Esophagus squamous epithelium (tissue), 5 donors: ENCODE measurements at regions not wholly inside any gene's neighbourhood (a gene's known extent, or its start where the extent isn't known, plus 50 kb on each side); places are given as distances from the start of the nearest gene placed in this dataset.

Experiments
- DNase-seq: peaks from one replicate; lab custom pipeline; 2025; lab: John Stamatoyannopoulos, UW
- H3K27ac ChIP-seq, 4 donors: fragments of 200-600 bp; sonication (generic); one replicate each; pipeline ENCODE4 v1.5.1; 2016 to 2019; ENCODE audit warnings: mild to moderate bottlenecking in 1 of 4
- H3K27me3 ChIP-seq, 4 donors: fragments of 200-600 bp; sonication (generic); 1 replicate in 3 of 4; 2 replicates in 1 of 4; pipeline versions ENCODE4 v1.5.1 to v1.6.0; 2017 to 2021; ENCODE audit warnings: antibody characterized with exemption in 1 of 4
- H3K36me3 ChIP-seq, 3 donors: fragments of 200-600 bp; sonication (generic); one replicate each; pipeline ENCODE4 v1.5.1; 2016 to 2019
- H3K4me1 ChIP-seq, 3 donors: fragments of 200-600 bp; sonication (generic); one replicate each; pipeline ENCODE4 v1.5.1; 2017 to 2019
- H3K4me3 ChIP-seq, 4 donors: fragments of 200-600 bp; sonication (generic); 1 replicate in 3 of 4; 2 replicates in 1 of 4; pipeline ENCODE4 v1.5.1; 2016 to 2019; ENCODE audit warnings: mild to moderate bottlenecking in 2 of 4, moderate library complexity in 1 of 4
- H3K9me3 ChIP-seq, 3 donors: fragments of 200-600 bp; sonication (generic); one replicate each; pipeline ENCODE4 v1.5.1; 2016 to 2019
- POLR2A ChIP-seq, 4 donors: fragments of 450-650 bp; IDR thresholded peaks; one replicate each; pipeline ENCODE4 v1.6.1; 2017; ENCODE audit warnings: antibody characterized with exemption in 4 of 4, mild to moderate bottlenecking in 4 of 4, moderate library complexity in 3 of 4
- WGBS, 2 donors: methylation state at CpG; one replicate each; pipeline ENCODE4 v1.1.5; 2018; 5-methylcytosine and 5-hydroxymethylcytosine counted together
- intact Hi-C: fragments of 100-400 bp; cut with DNase I; formaldehyde crosslinking; loops from one replicate; pipeline ENCODE4 v1.15.0; 2022
- TF ChIP-seq, protein P1 (sequence below), 6 experiments: fragments of 450-650 bp in 4 of 6; fragments of 200-600 bp in 2 of 6; sonication (generic) in 2 of 6; IDR thresholded peaks; one replicate each; pipeline ENCODE4 v1.5.1; 2016 to 2019; ENCODE audit warnings: antibody characterized with exemption in 6 of 6, mild to moderate bottlenecking in 4 of 6, moderate library complexity in 4 of 6
- donor health status: DM: yes; HTN: yes; CAD: no.

DNA sequence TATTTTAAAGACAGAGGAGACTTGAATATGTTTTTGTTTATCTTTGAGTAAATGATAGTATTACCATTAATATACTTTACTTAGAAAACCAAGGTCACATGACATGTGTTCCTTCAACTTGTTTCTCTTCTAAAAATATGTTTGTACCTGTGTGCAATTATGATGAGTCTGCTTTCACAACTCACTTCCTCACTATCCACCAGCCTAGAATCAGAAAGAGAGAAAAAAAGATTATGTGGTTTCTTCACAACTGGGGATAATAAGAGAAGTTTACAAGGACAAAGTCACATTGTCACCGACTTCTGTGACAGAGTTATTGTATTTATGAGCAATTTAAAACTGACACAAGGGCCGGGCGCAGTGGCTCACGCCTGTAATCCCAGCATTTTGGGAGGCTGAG is 1112.1 kb downstream of the RPA4 start:
- Histone ChIP-seq H3K36me3 (no peaks in the 10 kb centered on the region), H3K4me1 (no peaks in the 10 kb centered on the region), H3K4me3 (no peak overlapping the region), H3K27me3 (no peaks in the 10 kb centered on the region), H3K9me3 (no peaks in the 10 kb centered on the region), H3K27ac (no peak overlapping the region)
- WGBS, 2 donors = 85 to 97% methylated on average over 4 of the region's 4 CpGs
- TF ChIP-seq, protein P1, sequence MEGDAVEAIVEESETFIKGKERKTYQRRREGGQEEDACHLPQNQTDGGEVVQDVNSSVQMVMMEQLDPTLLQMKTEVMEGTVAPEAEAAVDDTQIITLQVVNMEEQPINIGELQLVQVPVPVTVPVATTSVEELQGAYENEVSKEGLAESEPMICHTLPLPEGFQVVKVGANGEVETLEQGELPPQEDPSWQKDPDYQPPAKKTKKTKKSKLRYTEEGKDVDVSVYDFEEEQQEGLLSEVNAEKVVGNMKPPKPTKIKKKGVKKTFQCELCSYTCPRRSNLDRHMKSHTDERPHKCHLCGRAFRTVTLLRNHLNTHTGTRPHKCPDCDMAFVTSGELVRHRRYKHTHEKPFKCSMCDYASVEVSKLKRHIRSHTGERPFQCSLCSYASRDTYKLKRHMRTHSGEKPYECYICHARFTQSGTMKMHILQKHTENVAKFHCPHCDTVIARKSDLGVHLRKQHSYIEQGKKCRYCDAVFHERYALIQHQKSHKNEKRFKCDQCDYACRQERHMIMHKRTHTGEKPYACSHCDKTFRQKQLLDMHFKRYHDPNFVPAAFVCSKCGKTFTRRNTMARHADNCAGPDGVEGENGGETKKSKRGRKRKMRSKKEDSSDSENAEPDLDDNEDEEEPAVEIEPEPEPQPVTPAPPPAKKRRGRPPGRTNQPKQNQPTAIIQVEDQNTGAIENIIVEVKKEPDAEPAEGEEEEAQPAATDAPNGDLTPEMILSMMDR (IDR thresholded peaks at IDR 0.05) = no peak
- no peak for TF ChIP-seq POLR2A (IDR thresholded peaks at IDR 0.05)
- intact Hi-C loops = no loop called here
- DNase-seq = no peak

DNA sequence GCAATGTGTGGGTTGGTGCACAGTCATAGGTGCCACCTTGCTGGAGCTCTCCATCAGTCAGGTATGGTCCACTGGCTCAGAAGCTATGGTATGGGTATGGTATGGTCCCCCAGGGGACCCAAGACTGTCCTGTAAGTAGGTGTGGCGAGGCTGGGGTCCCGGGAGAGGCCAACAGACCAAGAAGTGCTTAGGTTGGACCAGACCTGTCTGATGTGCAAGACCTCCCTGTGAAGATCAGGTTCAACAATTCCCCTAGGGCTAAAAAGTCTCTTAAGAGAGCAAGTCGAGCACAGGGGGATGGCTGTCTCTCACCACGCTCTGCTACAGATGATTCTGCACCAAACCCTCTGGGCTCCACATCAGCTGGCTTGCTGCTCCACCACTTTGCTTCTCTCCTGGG is 1145.0 kb downstream of the RPA4 start:
- no peaks in the 10 kb centered on the region for H3K4me1 ChIP-seq
- intact Hi-C loops = no loop called here
- H3K4me3 ChIP-seq = no peak overlapping the region
- no peaks in the 10 kb centered on the region for H3K36me3 ChIP-seq
- no peak for DNase-seq
- peaks cover 0 to 10% (median 0%) of the 10 kb centered on the region in 3 donors for H3K9me3 ChIP-seq
- WGBS, 2 donors = 66% methylated on average over 4 of the region's 4 CpGs; no CpG with 5 or more reads in 1 of the 2 donors
- H3K27ac ChIP-seq = no peak overlapping the region
- no peaks in the 10 kb centered on the region for H3K27me3 ChIP-seq
- TF ChIP-seq POLR2A (IDR thresholded peaks at IDR 0.05) = no peak
- TF ChIP-seq, protein P1 (IDR thresholded peaks at IDR 0.05) = no peak

DNA sequence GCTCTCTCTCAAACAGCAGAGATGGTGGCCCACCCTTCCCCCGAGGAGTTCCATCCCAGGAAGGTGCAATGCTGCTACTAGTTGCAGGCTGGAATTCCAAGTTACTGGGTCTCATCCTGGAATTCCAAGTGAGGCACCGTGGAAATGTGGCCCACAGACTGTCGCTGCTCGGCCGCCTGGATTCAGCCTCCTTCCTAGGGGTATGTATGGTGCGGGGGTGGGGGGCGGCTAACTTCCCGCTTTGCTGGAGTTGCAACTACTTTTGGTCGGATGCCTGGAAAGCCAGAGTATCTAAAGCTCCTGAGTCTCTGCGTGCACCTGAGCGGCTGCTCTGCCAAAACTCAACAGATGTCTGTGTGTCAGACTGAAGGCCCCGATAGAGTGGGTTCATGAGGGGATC is 1146.2 kb downstream of the RPA4 start:
- intact Hi-C loops = no loop called here

DNA sequence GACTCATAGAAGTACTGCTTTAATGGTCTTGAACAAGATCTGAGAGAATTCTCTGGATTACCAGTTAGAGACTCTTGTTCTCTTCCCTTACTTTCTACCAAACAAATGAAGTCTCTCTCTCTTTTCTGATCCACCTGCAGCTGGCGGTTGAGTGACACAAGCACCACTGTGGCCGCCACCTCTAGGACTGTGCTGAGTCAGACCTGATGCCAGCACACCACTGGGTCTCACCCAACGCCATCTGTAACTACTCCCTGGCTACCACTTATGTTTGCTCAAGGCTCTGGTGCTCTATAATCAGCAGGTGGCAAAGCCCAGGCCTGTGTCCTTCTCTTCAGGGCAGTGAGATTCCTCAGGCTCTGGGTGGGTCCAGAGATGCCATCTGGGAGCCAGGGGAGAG is 1173.5 kb downstream of the RPA4 start:
- Histone ChIP-seq H3K9me3 (no peaks in the 10 kb centered on the region), H3K4me1 (no peaks in the 10 kb centered on the region), H3K27me3 (no peaks in the 10 kb centered on the region), H3K36me3 (no peaks in the 10 kb centered on the region), H3K4me3 (no peak overlapping the region), H3K27ac (no peak overlapping the region)
- intact Hi-C loops = no loop called here
- DNase-seq = no peak
- 68% methylated on average over 3 of the region's 3 CpGs; no CpG with 5 or more reads in 1 of the 2 donors for WGBS, 2 donors
- TF ChIP-seq POLR2A (IDR thresholded peaks at IDR 0.05) = no peak
- TF ChIP-seq, protein P1 (IDR thresholded peaks at IDR 0.05) = no peak

More for the DNA sequence above, 1146.2 kb downstream of the RPA4 start:
- Histone ChIP-seq H3K27me3 (no peaks in the 10 kb centered on the region), H3K27ac (no peak overlapping the region), H3K4me3 (no peak overlapping the region), H3K4me1 (no peaks in the 10 kb centered on the region), H3K36me3 (no peaks in the 10 kb centered on the region), H3K9me3 (peaks cover 0 to 10% (median 0%) of the 10 kb centered on the region in 3 donors)
- no peak for TF ChIP-seq POLR2A (IDR thresholded peaks at IDR 0.05)
- TF ChIP-seq, protein P1 (IDR thresholded peaks at IDR 0.05) = no peak
- 60 to 67% methylated on average over 1 to 2 of the region's 12 CpGs for WGBS, 2 donors
- no peak for DNase-seq

DNA sequence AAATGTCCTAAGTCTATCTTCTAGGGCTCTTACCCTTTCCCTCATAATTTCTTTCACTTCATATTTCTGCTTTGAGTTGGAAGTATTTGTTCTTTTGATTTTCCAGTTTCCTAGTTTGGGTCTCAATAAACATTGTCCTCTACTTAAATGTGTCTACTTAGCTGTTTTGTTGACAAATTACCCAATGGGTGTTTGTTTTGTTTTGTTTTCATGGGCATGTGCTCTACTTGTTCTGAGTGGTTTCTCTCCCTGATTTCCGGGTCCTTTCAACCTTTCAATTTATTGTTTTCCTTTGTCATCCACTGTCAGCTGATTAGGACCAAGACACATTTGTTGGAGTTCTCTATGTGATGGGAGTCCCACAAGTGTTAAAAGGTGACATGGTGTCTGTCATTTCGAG is 1181.4 kb downstream of the RPA4 start:
- DNase-seq = no peak
- no peak overlapping the region for H3K4me3 ChIP-seq

More for the DNA sequence above, 1181.4 kb downstream of the RPA4 start:
- H3K4me1 ChIP-seq = no peaks in the 10 kb centered on the region
- TF ChIP-seq, protein P1 (IDR thresholded peaks at IDR 0.05) = no peak
- no peak for TF ChIP-seq POLR2A (IDR thresholded peaks at IDR 0.05)
- no peaks in the 10 kb centered on the region for H3K36me3 ChIP-seq
- no peaks in the 10 kb centered on the region for H3K9me3 ChIP-seq
- intact Hi-C loops = no loop called here
- no peaks in the 10 kb centered on the region for H3K27me3 ChIP-seq
- H3K27ac ChIP-seq = no peak overlapping the region
- WGBS, 2 donors = 46 to 67% methylated on average over 2 of the region's 2 CpGs
